Caco-2 (cell line): ENCODE measurements at regions not wholly inside any gene's neighbourhood (a gene's known extent, or its start where the extent isn't known, plus 50 kb on each side); places are given as distances from the start of the nearest gene placed in this dataset.

Source experiments
- BruUV-seq: library from RNA; stranded (reverse); fragments of 400-500 nt; replicated peaks from 2 replicates; lab custom pipeline; 2021; lab: Mats Ljungman, UMichigan
- CTCF ChIA-PET: fragments of 300-600 bp; sonication (Branson Sonifier 250); formaldehyde crosslinking; loops from one replicate; lab custom pipeline; 2022; ENCODE audit warnings: antibody characterized with exemption; lab: Charles Lee
- POLR2A ChIA-PET: fragments of 300-600 bp; sonication (Branson Sonifier 250); formaldehyde crosslinking; loops from one replicate; lab custom pipeline; 2022; ENCODE audit warnings: antibody characterized with exemption; lab: Charles Lee
- DNase-seq, 2 experiments: peaks; one replicate each; pipeline versions ENCODE4 v3.0.0 to v3.0.0-alpha.2; 2020 to 2022
- H3K27me3 ChIP-seq: replicated peaks from 2 replicates; pipeline ENCODE4 v1.6.0; 2011; ENCODE audit warnings: low read length; ENCODE audit not compliant: control insufficient read depth, insufficient read depth
- H3K36me3 ChIP-seq: 2 replicates; pipeline ENCODE4 v1.5.1; 2011; ENCODE audit warnings: low read length; ENCODE audit not compliant: control insufficient read depth, insufficient read depth
- H3K4me1 ChIP-seq: fragments of 250-450 bp; sonication (Bioruptor Pico); 2 replicates; pipeline ENCODE4 v1.5.1; 2020; ENCODE audit warnings: mild to moderate bottlenecking
- H3K4me3 ChIP-seq: 2 replicates; pipeline ENCODE4 v1.5.1; 2011; ENCODE audit warnings: low read depth, mild to moderate bottlenecking, control low read depth, low read length
- H3K9me3 ChIP-seq: fragments of 250-450 bp; sonication (Bioruptor Pico); 2 replicates; pipeline ENCODE4 v1.5.1; 2020; ENCODE audit warnings: mild to moderate bottlenecking, moderate library complexity
- H3K27ac Mint-ChIP-seq: one replicate; pipeline ENCODE4 v1.8.0; 2022; ENCODE audit warnings: mixed read lengths; ENCODE audit not compliant: unreplicated experiment
- H3K27me3 Mint-ChIP-seq: one replicate; pipeline ENCODE4 v1.8.0; 2022; ENCODE audit warnings: mixed read lengths; ENCODE audit not compliant: insufficient read depth, unreplicated experiment
- H3K36me3 Mint-ChIP-seq: one replicate; pipeline ENCODE4 v1.8.0; 2022; ENCODE audit warnings: mild to moderate bottlenecking, mixed read lengths; ENCODE audit not compliant: insufficient read depth, unreplicated experiment
- H3K4me1 Mint-ChIP-seq: one replicate; pipeline ENCODE4 v1.8.0; 2022; ENCODE audit warnings: low read depth, mixed read lengths; ENCODE audit not compliant: unreplicated experiment
- H3K4me3 Mint-ChIP-seq: one replicate; pipeline ENCODE4 v1.8.0; 2022; ENCODE audit warnings: mild to moderate bottlenecking, moderate library complexity, mixed read lengths; ENCODE audit not compliant: unreplicated experiment
- H3K9me3 Mint-ChIP-seq: one replicate; pipeline ENCODE4 v1.8.0; 2022; ENCODE audit warnings: mixed read lengths; ENCODE audit not compliant: unreplicated experiment
- intact Hi-C: fragments of 100-400 bp; cut with micrococcal nuclease; formaldehyde crosslinking; loops from one replicate; pipeline ENCODE4 v1.10.0; 2022; ENCODE audit not compliant: unreplicated experiment
- TF ChIP-seq, protein P1 (sequence below), 2 experiments: fragments of 200-600 bp in 1 of 2; IDR thresholded peaks; 1 replicate in 1 of 2; 2 replicates in 1 of 2; pipeline versions ENCODE4 v1.5.1 to v1.8.0; 2011 to 2022; ENCODE audit warnings: antibody characterized with exemption in 1 of 2, control low read depth in 1 of 2, inconsistent platforms in 1 of 2, low read depth in 1 of 2, low read length in 1 of 2, mild to moderate bottlenecking in 1 of 2, moderate library complexity in 1 of 2; ENCODE audit not compliant: insufficient read depth in 1 of 2, severe bottlenecking in 1 of 2, unreplicated experiment in 1 of 2

DNA sequence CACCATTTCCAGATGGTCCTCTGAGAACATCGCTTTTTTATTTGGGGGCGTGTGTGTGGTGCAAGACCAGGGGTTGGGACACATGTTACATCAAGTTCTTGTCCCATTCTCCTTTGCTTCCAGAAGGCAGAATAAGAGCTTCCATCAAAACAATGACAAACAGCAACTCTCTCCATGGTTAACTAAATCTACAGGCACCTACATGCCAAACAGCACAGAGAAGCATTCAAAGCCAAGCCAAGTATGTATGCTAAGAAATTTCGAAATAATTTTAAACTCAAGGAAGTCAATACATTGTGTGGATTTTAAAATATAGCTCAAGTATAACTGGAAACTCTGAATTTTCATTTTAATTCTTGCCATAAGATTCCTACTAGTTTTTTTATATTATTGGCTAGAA lies 105.6 kb downstream of the SEC61B start:
- Histone ChIP-seq H3K9me3 (no peaks in the 10 kb centered on the region), H3K27me3 (no peaks in the 10 kb centered on the region; the same call in 1 of the 2 replicates), H3K4me1 (no peaks in the 10 kb centered on the region), H3K4me3 (no peak overlapping the region), H3K36me3 (no peaks in the 10 kb centered on the region)
- no TSS peak for BruUV-seq
- Mint-ChIP-seq H3K4me3 (no peak overlapping the region), H3K27me3 (peaks cover 20% of the 10 kb centered on the region), H3K9me3 (no peaks in the 10 kb centered on the region), H3K36me3 (no peaks in the 10 kb centered on the region), H3K27ac (no peak overlapping the region), H3K4me1 (no peaks in the 10 kb centered on the region)
- ChIA-PET CTCF (no interaction called here), POLR2A (no interaction called here)
- TF ChIP-seq, protein P1, sequence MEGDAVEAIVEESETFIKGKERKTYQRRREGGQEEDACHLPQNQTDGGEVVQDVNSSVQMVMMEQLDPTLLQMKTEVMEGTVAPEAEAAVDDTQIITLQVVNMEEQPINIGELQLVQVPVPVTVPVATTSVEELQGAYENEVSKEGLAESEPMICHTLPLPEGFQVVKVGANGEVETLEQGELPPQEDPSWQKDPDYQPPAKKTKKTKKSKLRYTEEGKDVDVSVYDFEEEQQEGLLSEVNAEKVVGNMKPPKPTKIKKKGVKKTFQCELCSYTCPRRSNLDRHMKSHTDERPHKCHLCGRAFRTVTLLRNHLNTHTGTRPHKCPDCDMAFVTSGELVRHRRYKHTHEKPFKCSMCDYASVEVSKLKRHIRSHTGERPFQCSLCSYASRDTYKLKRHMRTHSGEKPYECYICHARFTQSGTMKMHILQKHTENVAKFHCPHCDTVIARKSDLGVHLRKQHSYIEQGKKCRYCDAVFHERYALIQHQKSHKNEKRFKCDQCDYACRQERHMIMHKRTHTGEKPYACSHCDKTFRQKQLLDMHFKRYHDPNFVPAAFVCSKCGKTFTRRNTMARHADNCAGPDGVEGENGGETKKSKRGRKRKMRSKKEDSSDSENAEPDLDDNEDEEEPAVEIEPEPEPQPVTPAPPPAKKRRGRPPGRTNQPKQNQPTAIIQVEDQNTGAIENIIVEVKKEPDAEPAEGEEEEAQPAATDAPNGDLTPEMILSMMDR (IDR thresholded peaks at IDR 0.05; ENCODE audit: insufficient read depth in 1 of 2, low read depth in 1 of 2, low read length in 1 of 2, severe bottlenecking in 1 of 2, unreplicated experiment in 1 of 2) = no peak
- intact Hi-C loops = no loop called here
- no peak for DNase-seq

DNA sequence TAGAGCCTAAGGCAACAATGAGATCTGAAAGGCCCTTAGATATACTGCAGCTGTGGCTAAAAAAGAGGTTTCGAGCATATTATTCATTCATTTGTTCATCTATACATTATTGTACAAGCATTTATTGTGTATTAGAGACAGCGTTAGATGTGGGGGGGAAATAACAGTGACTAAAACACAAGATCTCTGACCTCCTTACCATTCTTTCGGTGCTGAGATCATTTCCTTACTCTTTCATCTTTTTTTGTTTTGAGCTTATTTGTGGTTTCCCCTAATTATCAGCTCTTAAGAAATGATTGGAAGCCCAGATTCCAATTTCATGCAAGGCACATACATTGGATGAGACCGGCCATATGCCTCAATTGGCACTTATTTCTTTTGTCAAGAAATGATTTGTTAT lies 113.2 kb downstream of the SEC61B start:
- Mint-ChIP-seq H3K27me3 (peaks cover 13% of the 10 kb centered on the region), H3K4me3 (no peak overlapping the region), H3K36me3 (no peaks in the 10 kb centered on the region), H3K9me3 (no peaks in the 10 kb centered on the region), H3K4me1 (no peaks in the 10 kb centered on the region), H3K27ac (no peak overlapping the region)
- CTCF ChIA-PET = no interaction called here
- Histone ChIP-seq H3K4me3 (no peak overlapping the region), H3K36me3 (no peaks in the 10 kb centered on the region), H3K27me3 (peaks cover 2% of the 10 kb centered on the region; the same call in 1 of the 2 replicates), H3K9me3 (no peaks in the 10 kb centered on the region), H3K4me1 (no peaks in the 10 kb centered on the region)
- no TSS peak for BruUV-seq
- POLR2A ChIA-PET = no interaction called here
- TF ChIP-seq, protein P1 (IDR thresholded peaks at IDR 0.05; ENCODE audit: insufficient read depth in 1 of 2, low read depth in 1 of 2, low read length in 1 of 2, severe bottlenecking in 1 of 2, unreplicated experiment in 1 of 2) = no peak
- DNase-seq = no peak
- intact Hi-C loops = no loop called here

DNA sequence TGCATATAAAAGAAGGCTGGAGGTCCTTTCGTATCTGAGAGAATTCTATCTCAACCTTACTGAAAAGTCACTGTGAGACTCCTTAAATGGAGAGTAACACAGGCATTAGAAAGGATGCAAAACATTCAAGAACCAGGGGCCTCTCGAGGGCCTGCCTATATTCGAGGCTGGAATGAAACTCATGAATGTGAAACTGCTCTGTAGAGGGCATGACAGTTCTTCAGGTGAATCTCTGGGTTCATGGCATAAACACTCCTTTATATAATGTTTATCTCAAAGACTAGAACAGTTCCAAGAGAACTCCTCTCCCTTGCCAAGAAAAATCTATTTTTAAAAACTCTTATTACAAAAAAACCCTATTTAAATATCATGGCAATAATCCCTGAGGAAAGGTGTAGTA lies 113.9 kb downstream of the SEC61B start:
- intact Hi-C loops = no loop called here
- CTCF ChIA-PET = no interaction called here
- Mint-ChIP-seq H3K4me1 (no peaks in the 10 kb centered on the region), H3K27me3 (peaks cover 13% of the 10 kb centered on the region), H3K27ac (no peak overlapping the region), H3K36me3 (no peaks in the 10 kb centered on the region), H3K4me3 (no peak overlapping the region), H3K9me3 (no peaks in the 10 kb centered on the region)
- POLR2A ChIA-PET = no interaction called here
- TF ChIP-seq, protein P1 (IDR thresholded peaks at IDR 0.05; ENCODE audit: insufficient read depth in 1 of 2, low read depth in 1 of 2, low read length in 1 of 2, severe bottlenecking in 1 of 2, unreplicated experiment in 1 of 2) = no peak
- Histone ChIP-seq H3K36me3 (no peaks in the 10 kb centered on the region), H3K4me3 (no peak overlapping the region), H3K27me3 (peaks cover 2% of the 10 kb centered on the region; the same call in 1 of the 2 replicates), H3K4me1 (no peaks in the 10 kb centered on the region), H3K9me3 (no peaks in the 10 kb centered on the region)
- BruUV-seq = no TSS peak
- no peak for DNase-seq
